Hypothalamus (tissue), 51 donors: ENCODE measurements at regions not wholly inside any gene's neighbourhood (a gene's known extent, or its start where the extent isn't known, plus 50 kb on each side); places are given as distances from the start of the nearest gene placed in this dataset.
A peak's percentile ranks its signal among the peaks of the same experiment; 100 is the strongest.
"Not testable (repeated sequence)": the region's sequence is repeated elsewhere in the genome, so short reads cannot be mapped to it uniquely, and the experiment has no call there.

Experiments used
- DNase-seq, 51 donors: peaks; one replicate each; lab custom pipeline; 2025; lab: John Stamatoyannopoulos, UW

DNA sequence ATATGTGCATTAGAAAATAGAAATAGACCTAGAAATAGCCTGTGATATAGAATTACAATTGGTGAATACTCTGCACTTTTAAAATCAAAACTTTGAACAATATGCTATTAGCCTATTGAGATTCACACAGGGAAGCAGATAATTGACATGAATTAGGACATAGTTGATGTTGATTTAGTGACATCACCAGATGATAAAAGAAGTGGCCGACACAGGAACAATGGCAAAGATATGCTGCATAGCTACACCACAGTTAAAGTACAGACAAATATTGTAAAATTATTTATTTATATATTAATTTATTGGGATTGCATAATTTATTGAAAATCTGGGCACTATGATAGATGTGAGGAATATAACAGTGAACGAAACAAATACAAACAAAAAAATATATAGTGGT lies 261.5 kb upstream of the CCNH start:
- DNase-seq, result no peak

DNA sequence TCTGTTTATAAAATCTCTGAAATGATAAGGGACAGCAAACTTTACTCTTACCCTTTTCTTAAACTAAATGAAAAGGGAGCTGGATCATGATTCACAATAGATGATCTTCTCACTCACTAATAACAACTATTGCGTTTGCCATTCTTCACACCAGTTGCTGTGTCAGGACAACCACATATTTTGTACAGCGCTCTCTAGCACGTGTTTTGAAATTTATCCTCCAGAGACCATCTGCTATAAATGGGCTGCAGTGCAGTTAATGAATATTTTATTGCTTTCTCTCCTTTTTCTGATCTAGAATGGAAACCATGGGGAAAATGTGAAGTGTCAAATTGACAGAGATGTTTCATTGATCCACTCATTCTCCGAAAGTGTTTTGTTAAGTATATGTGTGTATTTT lies 258.4 kb upstream of the CCNH start:
- DNase-seq, result no peak

DNA sequence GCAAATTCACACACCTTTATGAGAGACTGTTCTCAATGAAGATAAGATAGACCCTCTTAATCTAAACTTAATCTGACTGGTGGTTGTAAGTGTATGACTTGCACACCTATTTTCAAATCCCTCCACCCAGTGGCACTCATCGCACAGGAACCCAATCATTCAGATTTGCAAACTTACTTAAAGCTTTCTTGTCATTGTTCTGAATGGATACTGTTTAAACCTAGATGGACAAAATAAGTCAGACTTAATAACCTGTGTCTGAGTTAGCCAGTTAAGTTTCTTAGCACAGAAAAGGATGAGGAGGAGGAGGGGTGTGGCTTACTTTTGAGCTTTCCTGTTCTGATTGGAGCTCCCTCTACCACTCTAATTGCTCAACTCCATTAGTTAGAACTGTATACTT lies 252.4 kb upstream of the CCNH start:
- no peak for DNase-seq

DNA sequence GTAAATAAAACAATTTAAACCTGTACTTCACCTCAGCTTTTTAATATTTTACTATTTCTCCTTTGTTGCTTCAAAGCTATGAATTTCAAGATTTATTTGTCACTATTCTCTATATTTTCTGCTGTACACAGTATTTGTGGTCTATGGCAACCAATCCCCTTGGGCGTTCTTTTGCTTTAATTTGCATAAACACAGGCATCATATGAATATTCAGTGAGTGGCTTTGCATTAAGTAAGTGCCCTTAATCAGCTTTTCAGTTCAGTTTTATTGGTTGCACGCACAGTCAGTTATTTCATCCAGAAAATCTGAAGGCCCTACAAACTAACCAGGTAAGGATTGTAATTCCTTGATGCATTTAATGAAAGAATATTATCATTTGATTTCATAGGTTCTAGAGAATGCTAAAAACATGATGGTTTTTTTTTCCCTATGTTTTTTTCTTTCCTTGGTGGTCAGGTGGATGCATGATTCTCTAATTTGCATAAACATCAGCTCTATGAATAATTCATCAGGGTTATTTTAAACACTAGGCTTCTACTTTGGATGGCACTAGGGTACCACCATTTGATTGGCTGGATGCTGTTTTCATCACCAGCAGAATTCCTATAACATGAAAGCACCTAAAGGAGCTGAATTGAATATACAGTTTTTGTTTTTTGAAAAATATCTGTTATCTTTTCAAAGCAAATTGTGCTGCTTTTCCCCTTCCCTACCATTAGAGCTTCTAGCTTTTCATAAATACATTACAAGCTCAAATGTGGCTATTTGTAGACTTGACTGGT lies 249.2 kb upstream of the CCNH start:
- DNase-seq, result no peak

DNA sequence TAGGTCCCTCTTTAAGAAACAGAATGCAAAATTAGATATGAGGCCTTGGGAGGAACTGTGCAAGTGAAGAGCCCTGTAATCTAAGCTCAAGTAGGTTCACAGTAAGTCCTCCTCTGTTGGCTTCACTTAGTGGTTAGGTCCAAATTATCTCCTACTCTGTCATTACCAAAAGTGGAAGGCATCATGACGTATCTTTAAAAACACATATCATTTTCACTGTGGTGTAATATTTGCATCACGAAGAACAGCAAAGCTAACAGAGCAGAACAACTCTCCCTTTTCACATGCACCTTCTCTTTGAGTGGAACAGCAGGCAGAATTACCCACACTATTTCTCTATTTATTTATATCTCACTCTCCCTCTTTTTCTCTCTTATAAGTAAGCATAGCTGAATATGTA lies 240.5 kb upstream of the CCNH start:
- DNase-seq, result no peak

DNA sequence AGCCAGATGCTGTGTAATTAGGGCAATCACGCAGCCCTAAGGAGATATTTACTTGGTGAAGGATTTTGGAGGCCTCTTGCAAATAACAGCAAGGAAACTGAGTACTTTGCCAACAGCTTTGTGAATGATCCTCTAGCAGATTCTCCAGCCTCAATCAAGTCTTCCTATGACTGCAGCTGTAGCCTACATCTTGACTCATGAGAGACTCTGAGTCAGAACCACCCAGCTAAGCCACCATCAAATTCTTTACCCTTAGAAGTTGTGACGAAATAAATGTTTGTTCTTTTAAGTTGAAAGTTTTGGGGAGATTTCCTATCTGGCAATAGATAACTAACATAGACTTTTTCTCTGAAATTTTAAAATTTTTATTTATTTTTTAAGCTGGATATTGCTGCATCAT lies 237.6 kb upstream of the CCNH start:
- DNase-seq, result no peak

DNA sequence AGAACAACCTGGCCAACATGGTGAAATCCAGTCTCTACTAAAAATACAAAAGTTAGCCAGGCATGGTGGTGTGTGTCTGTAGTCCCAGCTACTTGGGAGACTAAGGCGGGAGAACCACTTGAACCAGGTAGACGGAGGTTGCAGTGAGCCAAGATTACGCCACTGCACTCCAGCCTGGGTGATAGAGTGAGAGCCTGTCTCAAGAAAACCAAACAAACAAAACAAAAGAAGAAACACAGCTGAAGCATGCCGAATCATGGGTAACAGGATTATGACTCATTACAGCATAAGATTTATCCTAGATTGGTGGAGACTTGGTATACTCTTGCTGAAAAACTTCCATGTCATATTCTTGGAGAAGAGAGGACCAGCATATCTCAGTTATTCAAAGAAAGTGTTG lies 236.7 kb upstream of the CCNH start:
- no peak for DNase-seq

DNA sequence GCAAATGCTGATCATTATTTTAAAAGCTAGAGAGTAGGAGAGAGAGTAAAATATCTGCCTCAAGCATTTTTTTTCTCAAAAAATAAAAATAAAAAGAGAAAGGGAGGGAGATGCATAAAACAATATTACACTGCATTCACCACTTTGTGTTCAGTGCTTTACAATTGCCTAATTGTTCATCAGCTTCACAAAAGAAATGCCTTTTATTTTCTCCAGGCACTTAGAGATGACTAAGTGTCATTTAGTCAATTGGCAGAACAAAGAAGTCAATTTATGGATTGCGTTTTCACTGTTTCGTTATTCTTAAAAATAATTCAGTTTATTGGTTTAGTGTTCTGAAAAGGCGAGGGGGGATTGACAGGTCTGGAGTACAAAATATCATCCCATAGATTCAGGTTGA lies 232.5 kb upstream of the CCNH start:
- DNase-seq, result peak in 2 of 51 donors; percentile 3 to 54

DNA sequence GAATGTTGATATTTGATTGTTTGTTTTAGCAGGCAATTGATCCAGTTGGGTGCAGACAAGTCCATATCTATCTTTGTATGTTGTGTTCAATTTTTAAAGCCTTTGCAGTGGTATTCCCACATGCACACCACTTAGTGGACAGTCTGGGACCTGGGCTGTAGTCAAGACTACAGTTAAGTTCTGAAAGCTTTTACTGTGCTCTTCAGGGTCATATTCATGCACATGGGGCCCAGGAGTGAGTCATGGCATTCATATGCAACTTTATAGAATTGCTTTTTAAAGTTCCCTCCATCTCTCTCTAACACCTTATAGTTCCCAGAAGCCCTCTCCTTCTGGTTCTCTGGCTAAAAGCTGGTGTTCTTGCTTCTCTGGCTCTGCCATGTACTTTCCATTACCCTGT lies 228.2 kb upstream of the CCNH start:
- DNase-seq, result no peak

DNA sequence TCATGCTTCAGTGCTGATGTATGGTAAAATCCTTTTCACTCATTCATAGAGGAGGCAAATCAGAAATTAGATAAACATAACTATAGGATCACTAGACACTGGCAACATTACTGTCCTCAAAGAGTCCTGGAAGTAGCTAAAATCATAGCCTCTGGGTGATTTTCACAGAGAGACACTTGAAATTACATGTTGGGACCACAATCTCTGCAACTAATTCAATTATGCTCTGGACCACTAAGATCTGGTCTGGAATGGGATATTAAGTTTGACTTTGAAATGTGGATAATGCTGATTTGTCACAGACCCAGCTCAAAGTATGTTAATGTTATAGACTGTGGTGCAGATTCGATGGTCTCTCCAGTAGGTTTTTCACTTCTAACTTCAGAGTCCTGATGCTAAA lies 214.6 kb upstream of the CCNH start:
- no peak for DNase-seq

DNA sequence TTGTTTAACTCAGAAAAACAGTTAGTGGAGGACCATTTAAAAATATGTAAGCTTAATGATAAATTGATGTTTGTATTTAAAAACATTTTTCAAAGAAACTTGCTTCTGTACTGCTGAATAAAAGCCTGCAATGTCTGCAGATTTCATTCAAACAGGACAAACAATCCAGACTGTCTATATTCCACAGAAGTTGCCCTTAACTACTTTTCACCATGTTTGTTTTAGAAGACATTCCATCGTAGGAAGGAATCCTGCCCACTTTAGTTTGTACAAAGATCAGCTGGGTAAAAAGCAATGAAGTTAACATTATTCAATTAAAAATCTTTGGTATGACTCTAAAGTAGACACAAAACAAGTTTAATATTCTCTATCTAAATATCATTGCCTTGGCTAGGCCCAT lies 195.7 kb upstream of the CCNH start:
- no peak for DNase-seq

DNA sequence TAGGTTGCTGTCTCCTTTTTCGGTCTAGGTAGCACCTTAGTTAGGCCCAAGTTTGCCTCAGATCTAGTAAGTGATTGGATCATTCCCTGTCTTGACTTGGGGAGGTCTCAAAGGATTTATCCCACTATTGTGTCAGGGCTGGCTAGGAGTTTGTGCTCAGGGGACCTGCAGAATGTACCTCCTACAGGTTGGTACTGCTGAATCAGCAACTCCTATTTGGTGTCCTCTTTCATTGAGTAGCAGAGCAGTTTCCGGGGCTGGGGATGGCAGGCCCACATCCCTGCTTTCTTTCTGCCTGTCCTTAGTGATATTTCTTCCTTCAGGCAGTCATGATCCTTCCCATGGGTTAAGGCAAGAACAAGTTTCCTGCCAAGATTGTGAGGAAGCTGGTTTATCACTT lies 192.9 kb upstream of the CCNH start:
- DNase-seq, result no peak

DNA sequence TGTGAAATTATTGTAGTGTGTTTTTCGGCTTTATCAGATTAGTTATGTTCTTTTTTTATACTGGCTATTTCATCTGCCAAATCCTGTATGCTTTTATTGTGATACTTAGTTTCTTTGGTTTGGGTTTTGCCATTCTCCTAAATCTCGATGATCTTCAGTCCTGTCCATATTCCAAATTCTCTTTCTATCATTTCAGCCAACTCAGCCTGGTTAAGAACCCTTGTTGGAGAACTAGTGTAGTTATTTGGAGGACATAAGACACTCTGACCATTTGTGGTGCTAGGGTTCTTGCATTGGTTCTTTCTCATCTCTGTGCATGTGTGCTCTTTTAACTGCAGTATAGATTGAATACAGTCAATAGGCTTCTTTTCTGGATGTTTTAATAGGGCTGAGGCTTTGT lies 187.0 kb upstream of the CCNH start:
- DNase-seq, result no peak

DNA sequence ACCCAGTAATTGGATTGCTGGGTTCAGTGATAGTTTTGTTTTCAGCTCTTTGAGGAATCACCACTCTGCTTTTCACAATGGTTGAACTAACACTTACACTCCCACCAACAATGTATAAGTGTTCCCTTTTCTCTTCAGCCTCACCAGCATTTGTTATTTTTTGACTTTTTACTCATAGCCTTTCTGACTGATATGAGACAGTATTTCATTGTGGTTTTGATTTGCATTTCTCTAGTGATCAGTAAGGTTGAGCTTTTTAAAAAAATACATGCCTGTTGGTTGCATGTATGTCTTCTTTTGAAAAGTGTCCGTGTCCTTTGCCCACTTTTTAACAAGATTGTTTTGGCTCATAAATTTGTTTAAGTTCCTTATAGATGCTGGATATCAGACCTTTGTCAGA lies 185.7 kb upstream of the CCNH start:
- DNase-seq, result no peak

DNA sequence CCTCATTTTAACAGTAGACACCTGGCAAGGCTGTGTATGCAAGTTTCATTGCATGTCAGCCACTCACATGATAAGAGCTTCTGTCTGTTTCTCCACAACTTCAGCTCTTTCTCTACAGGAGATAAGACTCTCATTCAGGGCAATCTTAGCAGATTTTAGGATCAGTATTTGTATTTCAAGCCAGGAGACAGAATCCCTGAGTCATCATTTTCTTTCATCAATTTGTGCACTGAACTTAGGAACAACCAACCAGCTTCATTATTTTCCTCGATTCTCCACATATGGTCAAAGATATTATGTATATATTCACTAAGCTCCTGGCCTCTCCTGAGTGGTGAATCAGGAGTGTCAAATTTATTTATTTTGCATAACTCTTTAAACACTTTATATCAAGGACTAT lies 181.8 kb upstream of the CCNH start:
- DNase-seq, result no peak

DNA sequence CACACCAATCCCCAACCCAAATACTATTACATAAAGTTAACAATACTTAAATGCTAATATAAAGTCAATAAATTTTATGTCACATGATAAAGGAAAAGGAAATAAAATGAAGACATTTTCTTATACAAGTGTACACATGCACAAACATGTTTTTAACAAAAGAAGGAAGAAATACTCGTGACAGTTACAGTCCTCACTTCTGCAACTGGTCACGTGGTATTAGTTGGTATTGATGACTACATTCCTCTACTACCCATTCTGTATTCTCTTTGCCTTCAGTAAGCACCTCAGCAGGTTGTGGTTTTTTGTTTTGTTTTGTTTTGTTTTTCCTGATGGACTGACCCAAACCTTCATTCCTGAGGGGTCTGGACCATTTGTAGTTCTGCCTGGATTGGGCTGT lies 176.9 kb upstream of the CCNH start:
- DNase-seq, result no peak

DNA sequence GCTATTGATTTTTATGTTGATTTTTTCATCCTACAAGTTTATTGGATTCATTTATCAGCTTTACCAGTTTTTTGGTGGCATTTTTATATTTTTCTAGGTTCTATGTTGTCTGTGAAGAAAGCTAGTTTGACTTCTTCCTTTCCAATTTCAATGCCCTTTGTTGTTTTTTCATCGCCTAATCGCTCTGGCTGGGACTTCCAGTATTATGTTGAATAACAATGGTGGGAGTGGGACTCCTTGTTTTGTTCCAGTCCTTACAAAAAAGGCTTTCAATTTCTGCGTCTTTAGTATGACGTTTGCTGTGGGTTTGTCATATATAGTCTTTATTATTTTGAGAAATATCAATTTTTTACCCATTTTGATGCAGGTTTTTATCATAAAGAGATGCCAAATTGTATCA lies 175.6 kb upstream of the CCNH start:
- peak in 3 of 51 donors; percentile 3 to 60 (median 6) for DNase-seq

DNA sequence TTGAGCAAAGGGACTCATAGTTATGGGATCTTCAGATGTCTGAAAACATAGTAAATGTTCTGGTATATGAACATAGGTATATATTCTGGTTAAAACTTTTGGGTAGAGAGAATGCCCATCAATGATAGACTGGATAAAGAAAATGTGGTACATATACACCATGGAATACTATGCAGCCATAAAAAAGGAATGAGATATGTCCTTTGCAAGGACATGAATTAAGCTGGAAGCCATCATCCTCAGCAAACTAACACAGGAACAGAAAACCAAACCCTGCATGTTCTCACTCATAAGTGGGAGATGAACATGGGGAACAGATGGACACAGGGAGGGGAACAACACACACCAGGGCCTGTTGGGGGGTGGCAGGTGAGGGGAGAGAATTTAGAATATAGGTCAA lies 171.0 kb upstream of the CCNH start:
- not testable (repeated sequence) for DNase-seq

DNA sequence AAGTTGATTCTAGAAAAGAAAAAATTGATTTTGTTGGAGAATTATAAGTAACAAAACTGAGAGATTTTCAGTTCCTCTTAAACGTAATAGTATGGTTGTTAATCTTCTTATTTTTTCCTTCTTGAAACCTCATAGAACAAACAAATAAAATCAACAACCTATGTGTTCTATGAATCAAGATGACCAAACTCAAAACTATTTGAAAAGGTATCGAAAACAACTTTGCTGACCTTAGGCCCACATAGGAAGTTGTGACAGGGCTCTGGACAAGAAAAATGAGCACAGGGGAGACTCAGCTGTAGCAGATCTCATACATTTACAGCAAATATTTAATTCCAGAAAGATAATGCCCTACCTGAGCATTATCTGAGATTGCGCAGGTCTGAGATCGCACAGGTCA lies 169.4 kb upstream of the CCNH start:
- DNase-seq, result no peak

DNA sequence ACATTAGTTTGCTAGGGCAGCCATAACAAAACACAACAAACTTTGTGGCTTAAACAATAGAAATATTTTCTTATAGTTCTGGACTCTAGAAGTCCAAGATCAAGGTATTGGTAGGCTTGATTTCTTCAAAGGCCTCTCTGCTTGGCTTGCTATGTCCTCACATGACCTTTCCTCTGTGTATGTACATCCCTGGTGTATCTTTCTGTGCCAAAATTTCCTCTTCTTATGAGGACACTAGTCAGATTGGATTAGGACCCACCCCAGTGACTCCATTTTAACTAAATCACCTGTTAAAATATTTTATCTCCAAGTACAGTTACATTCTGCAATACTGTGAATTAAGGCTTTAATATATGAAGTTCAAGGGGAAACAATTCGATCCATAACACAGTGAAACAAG lies 168.9 kb upstream of the CCNH start:
- no peak for DNase-seq

DNA sequence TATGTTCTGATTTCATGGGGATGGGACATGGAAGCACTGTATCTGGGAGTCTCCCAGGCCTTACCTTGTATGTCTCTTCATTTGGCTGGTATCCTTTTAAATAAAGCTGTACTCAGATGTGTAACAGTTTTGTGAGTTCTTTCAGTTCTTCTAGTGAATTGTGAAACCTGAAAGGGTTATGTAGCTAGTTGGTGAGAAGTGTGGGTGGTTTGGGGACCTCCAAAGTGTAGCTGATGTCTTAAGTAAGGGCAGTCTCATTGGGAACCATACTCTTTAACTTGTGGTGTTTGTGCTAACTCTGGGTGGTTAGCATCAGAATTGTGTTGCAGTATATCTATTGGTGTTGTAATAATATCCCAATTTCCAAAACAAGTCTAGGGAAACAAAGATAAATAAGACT lies 166.9 kb upstream of the CCNH start:
- DNase-seq, result no peak

DNA sequence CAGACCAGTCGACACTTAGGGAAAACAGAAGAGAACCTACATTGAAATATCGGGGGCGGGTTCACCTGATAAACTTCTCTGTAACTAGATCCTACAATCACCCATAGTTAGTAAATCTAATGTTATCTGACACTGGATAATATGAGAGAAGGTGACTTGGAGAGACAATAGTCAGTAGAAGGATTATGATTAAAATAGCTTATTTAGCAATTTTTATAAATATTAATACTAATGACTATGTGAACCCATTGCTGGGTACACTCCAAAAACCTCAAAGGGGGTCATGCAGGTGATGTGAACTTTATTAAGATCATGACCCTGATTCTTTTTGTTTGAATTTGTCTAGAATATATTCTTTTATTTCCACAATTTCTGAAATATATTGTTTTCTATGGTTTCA lies 164.1 kb upstream of the CCNH start:
- DNase-seq, result no peak

DNA sequence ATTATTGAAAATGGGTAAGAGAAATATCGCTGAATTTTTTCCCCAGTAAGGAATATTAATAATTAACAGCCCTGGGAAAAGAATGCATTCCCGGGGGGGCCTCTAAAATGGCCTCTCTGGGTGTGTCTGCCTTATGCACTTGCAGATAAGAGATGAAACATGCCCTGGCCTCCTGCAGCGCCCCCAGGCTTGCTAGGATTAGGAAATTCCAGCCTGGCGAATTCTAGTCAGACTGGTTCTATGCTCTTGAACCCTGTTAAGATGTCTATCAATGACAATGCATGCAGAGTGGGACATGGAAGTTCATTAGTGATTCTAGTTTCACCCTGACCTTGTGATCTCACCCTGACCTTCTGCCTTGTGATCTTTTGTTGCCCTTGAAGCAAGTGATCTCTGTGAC lies 163.6 kb upstream of the CCNH start:
- DNase-seq, result not testable (repeated sequence)
